ENCODE measurements at regions not wholly inside any gene's neighbourhood (a gene's known extent, or its start where the extent isn't known, plus 50 kb on each side); places are given as distances from the start of the nearest gene placed in this dataset.
A peak's percentile ranks its signal among the peaks of the same experiment; 100 is the strongest.

DNA sequence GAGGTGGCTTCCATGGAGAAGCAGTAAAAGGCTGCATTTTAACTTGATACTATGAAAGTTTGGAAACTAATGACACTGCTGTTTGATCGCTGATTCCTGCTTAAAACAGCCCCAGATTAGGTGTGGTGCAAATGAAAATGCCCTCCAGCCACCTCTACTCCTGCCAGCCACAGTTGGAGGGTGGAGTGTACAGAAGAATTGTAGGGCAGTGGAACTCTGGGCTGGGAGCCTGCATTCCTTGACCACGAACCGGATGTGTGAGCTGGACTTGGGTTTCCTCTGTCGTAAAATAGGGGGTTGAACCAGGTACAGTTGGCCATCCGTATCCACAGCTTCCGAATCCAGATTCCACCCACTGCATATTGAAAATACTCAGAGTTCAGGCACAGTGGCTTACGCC, 84.6 kb upstream of the RFX8 start:
- Histone ChIP-seq H3K4me1 (ENCODE audit: control insufficient read depth in 3 of 3, insufficient read depth in 3 of 3, low read length in 3 of 3) (peaks cover 10 to 23% (median 19%) of the 10 kb centered on the region in 3 donors), H3K27ac (ENCODE audit: low read depth, low read length) (peak overlapping the region; percentile 85), H3K4me3 (ENCODE audit: low read length in 3 of 3) (peak overlapping the region; percentile 6 to 46 (median 33)), H3K27me3 (ENCODE audit: control insufficient read depth in 3 of 3, insufficient read depth in 3 of 3, low read length in 3 of 3) (no peaks in the 10 kb centered on the region), H3K9me3 (ENCODE audit: control insufficient read depth in 3 of 3, low read length in 3 of 3) (no peaks in the 10 kb centered on the region), H3K36me3 (ENCODE audit: control insufficient read depth in 3 of 3, insufficient read depth in 3 of 3, low read length in 3 of 3) (no peaks in the 10 kb centered on the region), H3K9ac (ENCODE audit: low read depth in 1 of 3, low read length in 3 of 3) (peak overlapping the region; percentile 5 to 68 (median 9))

DNA sequence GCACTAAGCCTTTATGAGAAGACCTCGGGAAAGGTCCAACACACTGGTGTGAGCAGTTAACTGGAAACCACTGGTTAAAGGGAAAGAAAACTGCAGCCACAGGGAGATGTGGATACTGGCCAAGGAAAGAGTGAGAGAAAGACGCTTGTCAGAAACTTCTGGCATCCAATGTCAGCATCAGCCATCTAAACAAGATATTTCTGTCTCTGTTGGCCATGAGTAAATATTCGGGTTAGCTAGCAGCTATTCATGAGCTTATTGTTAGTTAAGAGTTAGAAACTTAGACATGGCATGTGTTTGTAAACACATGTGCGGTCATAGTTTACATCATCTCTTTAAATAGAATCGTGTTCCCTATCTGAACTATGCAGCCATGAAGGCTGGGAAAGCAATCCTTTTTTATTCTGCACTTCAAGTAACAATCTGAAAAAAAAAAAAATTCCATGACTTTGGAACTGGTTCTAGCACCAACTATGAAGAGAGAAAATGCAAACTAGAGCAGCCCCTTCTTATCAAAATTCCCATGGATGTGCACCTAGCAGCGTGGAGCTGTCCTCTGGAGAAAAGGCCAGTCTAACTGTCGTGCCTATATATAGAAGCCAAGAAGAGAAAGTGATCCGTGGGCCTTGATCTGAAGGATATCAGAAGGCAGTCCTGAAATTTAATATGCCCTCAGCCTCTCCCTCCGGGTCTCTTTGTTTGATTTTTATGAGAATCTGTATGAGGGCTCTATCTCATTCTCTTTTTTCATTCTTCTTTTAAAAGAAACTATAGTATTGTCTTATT, 84.0 kb upstream of the RFX8 start:
- Histone ChIP-seq H3K4me1 (ENCODE audit: control insufficient read depth in 3 of 3, insufficient read depth in 3 of 3, low read length in 3 of 3) (peaks cover 10 to 23% (median 19%) of the 10 kb centered on the region in 3 donors), H3K4me3 (ENCODE audit: low read length in 3 of 3) (peak overlapping the region; percentile 6 to 55 (median 33)), H3K27ac (ENCODE audit: low read depth, low read length) (peak overlapping the region; percentile 85), H3K36me3 (ENCODE audit: control insufficient read depth in 3 of 3, insufficient read depth in 3 of 3, low read length in 3 of 3) (no peaks in the 10 kb centered on the region), H3K27me3 (ENCODE audit: control insufficient read depth in 3 of 3, insufficient read depth in 3 of 3, low read length in 3 of 3) (no peaks in the 10 kb centered on the region), H3K9me3 (ENCODE audit: control insufficient read depth in 3 of 3, low read length in 3 of 3) (no peaks in the 10 kb centered on the region), H3K9ac (ENCODE audit: low read depth in 1 of 3, low read length in 3 of 3) (peak overlapping the region; percentile 63 to 73 (median 68))

DNA sequence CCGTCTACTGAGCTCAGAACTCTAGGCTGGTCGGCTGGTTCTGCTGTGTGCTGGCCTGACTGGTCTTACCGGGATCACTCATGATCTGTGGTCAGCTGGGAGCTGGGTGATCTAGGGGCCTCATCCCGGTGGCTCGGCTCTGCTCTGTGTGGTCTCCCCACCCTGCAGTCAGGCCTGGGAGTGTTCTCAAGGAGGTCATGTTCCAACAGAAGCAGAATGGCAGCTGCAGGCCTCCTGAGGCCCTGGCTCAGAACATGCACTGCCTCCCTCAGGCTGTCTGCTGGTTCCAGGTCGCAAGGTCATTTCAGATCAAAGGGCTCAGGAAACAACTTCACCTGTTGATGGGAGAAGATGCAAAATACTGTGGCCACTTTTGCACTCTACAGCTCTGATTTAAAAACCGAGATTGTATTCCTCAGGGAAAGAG, 81.1 kb upstream of the RFX8 start:
- Histone ChIP-seq H3K27ac (ENCODE audit: low read depth, low read length) (no peak overlapping the region), H3K36me3 (ENCODE audit: control insufficient read depth in 3 of 3, insufficient read depth in 3 of 3, low read length in 3 of 3) (no peaks in the 10 kb centered on the region), H3K9ac (ENCODE audit: low read depth in 1 of 3, low read length in 3 of 3) (no peak overlapping the region), H3K27me3 (ENCODE audit: control insufficient read depth in 3 of 3, insufficient read depth in 3 of 3, low read length in 3 of 3) (no peaks in the 10 kb centered on the region), H3K4me3 (ENCODE audit: low read length in 3 of 3) (no peak overlapping the region), H3K9me3 (ENCODE audit: control insufficient read depth in 3 of 3, low read length in 3 of 3) (no peaks in the 10 kb centered on the region), H3K4me1 (ENCODE audit: control insufficient read depth in 3 of 3, insufficient read depth in 3 of 3, low read length in 3 of 3) (peaks cover 10 to 23% (median 19%) of the 10 kb centered on the region in 3 donors)

- Histone ChIP-seq H3K4me3 (ENCODE audit: low read length in 3 of 3) (no peak overlapping the region), H3K9me3 (ENCODE audit: control insufficient read depth in 3 of 3, low read length in 3 of 3) (no peaks in the 10 kb centered on the region), H3K27ac (ENCODE audit: low read depth, low read length) (no peak overlapping the region), H3K27me3 (ENCODE audit: control insufficient read depth in 3 of 3, insufficient read depth in 3 of 3, low read length in 3 of 3) (no peaks in the 10 kb centered on the region), H3K9ac (ENCODE audit: low read depth in 1 of 3, low read length in 3 of 3) (no peak overlapping the region), H3K4me1 (ENCODE audit: control insufficient read depth in 3 of 3, insufficient read depth in 3 of 3, low read length in 3 of 3) (no peaks in the 10 kb centered on the region), H3K36me3 (ENCODE audit: control insufficient read depth in 3 of 3, insufficient read depth in 3 of 3, low read length in 3 of 3) (no peaks in the 10 kb centered on the region)
Observed at GRCh38 chr2:101551336-101551888, 76.5 kb upstream of the RFX8 start.

GRCh38 chr2:101550555-101550954, 75.6 kb upstream of the RFX8 start:
- Histone ChIP-seq H3K9ac (ENCODE audit: low read depth in 1 of 3, low read length in 3 of 3) (no peak overlapping the region), H3K36me3 (ENCODE audit: control insufficient read depth in 3 of 3, insufficient read depth in 3 of 3, low read length in 3 of 3) (no peaks in the 10 kb centered on the region), H3K27me3 (ENCODE audit: control insufficient read depth in 3 of 3, insufficient read depth in 3 of 3, low read length in 3 of 3) (no peaks in the 10 kb centered on the region), H3K27ac (ENCODE audit: low read depth, low read length) (no peak overlapping the region), H3K9me3 (ENCODE audit: control insufficient read depth in 3 of 3, low read length in 3 of 3) (no peaks in the 10 kb centered on the region), H3K4me3 (ENCODE audit: low read length in 3 of 3) (no peak overlapping the region), H3K4me1 (ENCODE audit: control insufficient read depth in 3 of 3, insufficient read depth in 3 of 3, low read length in 3 of 3) (no peaks in the 10 kb centered on the region)

GRCh38 chr2:101549371-101549770, 74.5 kb upstream of the RFX8 start:
- H3K27ac ChIP-seq (ENCODE audit: low read depth, low read length), result no peak overlapping the region
- no peaks in the 10 kb centered on the region for H3K9me3 ChIP-seq (ENCODE audit: control insufficient read depth in 3 of 3, low read length in 3 of 3)
- no peaks in the 10 kb centered on the region for H3K4me1 ChIP-seq (ENCODE audit: control insufficient read depth in 3 of 3, insufficient read depth in 3 of 3, low read length in 3 of 3)
- H3K27me3 ChIP-seq (ENCODE audit: control insufficient read depth in 3 of 3, insufficient read depth in 3 of 3, low read length in 3 of 3), result no peaks in the 10 kb centered on the region
- H3K9ac ChIP-seq (ENCODE audit: low read depth in 1 of 3, low read length in 3 of 3), result no peak overlapping the region
- no peak overlapping the region for H3K4me3 ChIP-seq (ENCODE audit: low read length in 3 of 3)
- H3K36me3 ChIP-seq (ENCODE audit: control insufficient read depth in 3 of 3, insufficient read depth in 3 of 3, low read length in 3 of 3), result no peaks in the 10 kb centered on the region

- Histone ChIP-seq H3K27ac (ENCODE audit: low read depth, low read length) (no peak overlapping the region), H3K27me3 (ENCODE audit: control insufficient read depth in 3 of 3, insufficient read depth in 3 of 3, low read length in 3 of 3) (no peaks in the 10 kb centered on the region), H3K4me1 (ENCODE audit: control insufficient read depth in 3 of 3, insufficient read depth in 3 of 3, low read length in 3 of 3) (no peaks in the 10 kb centered on the region), H3K9ac (ENCODE audit: low read depth in 1 of 3, low read length in 3 of 3) (no peak overlapping the region), H3K4me3 (ENCODE audit: low read length in 3 of 3) (no peak overlapping the region), H3K9me3 (ENCODE audit: control insufficient read depth in 3 of 3, low read length in 3 of 3) (no peaks in the 10 kb centered on the region), H3K36me3 (ENCODE audit: control insufficient read depth in 3 of 3, insufficient read depth in 3 of 3, low read length in 3 of 3) (no peaks in the 10 kb centered on the region)
Observed at GRCh38 chr2:101546376-101547058, 71.6 kb upstream of the RFX8 start.

- no peaks in the 10 kb centered on the region for H3K27me3 ChIP-seq (ENCODE audit: control insufficient read depth in 3 of 3, insufficient read depth in 3 of 3, low read length in 3 of 3)
- no peaks in the 10 kb centered on the region for H3K4me1 ChIP-seq (ENCODE audit: control insufficient read depth in 3 of 3, insufficient read depth in 3 of 3, low read length in 3 of 3)
- no peaks in the 10 kb centered on the region for H3K36me3 ChIP-seq (ENCODE audit: control insufficient read depth in 3 of 3, insufficient read depth in 3 of 3, low read length in 3 of 3)
- H3K4me3 ChIP-seq (ENCODE audit: low read length in 3 of 3), result no peak overlapping the region
- H3K27ac ChIP-seq (ENCODE audit: low read depth, low read length), result no peak overlapping the region
- H3K9ac ChIP-seq (ENCODE audit: low read depth in 1 of 3, low read length in 3 of 3), result no peak overlapping the region
- no peaks in the 10 kb centered on the region for H3K9me3 ChIP-seq (ENCODE audit: control insufficient read depth in 3 of 3, low read length in 3 of 3)
Observed at GRCh38 chr2:101545950-101546349, 71.0 kb upstream of the RFX8 start.

GRCh38 chr2:101540518-101540917, 65.6 kb upstream of the RFX8 start:
- Histone ChIP-seq H3K9ac (ENCODE audit: low read depth in 1 of 3, low read length in 3 of 3) (no peak overlapping the region), H3K27ac (ENCODE audit: low read depth, low read length) (no peak overlapping the region), H3K4me1 (ENCODE audit: control insufficient read depth in 3 of 3, insufficient read depth in 3 of 3, low read length in 3 of 3) (no peaks in the 10 kb centered on the region), H3K9me3 (ENCODE audit: control insufficient read depth in 3 of 3, low read length in 3 of 3) (no peaks in the 10 kb centered on the region), H3K4me3 (ENCODE audit: low read length in 3 of 3) (no peak overlapping the region), H3K36me3 (ENCODE audit: control insufficient read depth in 3 of 3, insufficient read depth in 3 of 3, low read length in 3 of 3) (no peaks in the 10 kb centered on the region), H3K27me3 (ENCODE audit: control insufficient read depth in 3 of 3, insufficient read depth in 3 of 3, low read length in 3 of 3) (no peaks in the 10 kb centered on the region)

DNA sequence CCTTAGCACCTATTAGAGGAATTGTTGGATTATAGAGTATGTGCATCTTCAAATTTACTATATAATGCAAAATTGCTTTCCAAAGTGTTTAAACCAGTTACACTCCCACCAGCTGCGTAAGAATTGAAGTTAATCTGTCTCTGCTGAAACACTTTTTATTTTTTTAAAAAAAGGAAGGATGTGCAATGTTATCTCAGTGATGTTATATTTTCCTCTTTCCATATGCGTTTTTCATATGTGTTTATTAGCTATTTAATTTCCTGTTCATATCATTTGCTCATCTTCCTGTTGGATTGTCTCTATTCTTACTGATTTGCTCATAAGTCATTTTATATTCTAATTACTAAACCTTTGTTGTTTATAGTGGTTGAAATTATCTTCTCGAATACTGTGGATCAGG, 63.2 kb upstream of the RFX8 start:
- Histone ChIP-seq H3K4me1 (ENCODE audit: control insufficient read depth in 3 of 3, insufficient read depth in 3 of 3, low read length in 3 of 3) (peaks cover 4 to 11% (median 10%) of the 10 kb centered on the region in 3 donors), H3K9ac (ENCODE audit: low read depth in 1 of 3, low read length in 3 of 3) (no peak overlapping the region)

More for the DNA sequence above, 63.2 kb upstream of the RFX8 start:
- Histone ChIP-seq H3K27me3 (ENCODE audit: control insufficient read depth in 3 of 3, insufficient read depth in 3 of 3, low read length in 3 of 3) (no peaks in the 10 kb centered on the region), H3K4me3 (ENCODE audit: low read length in 3 of 3) (no peak overlapping the region), H3K27ac (ENCODE audit: low read depth, low read length) (no peak overlapping the region), H3K9me3 (ENCODE audit: control insufficient read depth in 3 of 3, low read length in 3 of 3) (no peaks in the 10 kb centered on the region), H3K36me3 (ENCODE audit: control insufficient read depth in 3 of 3, insufficient read depth in 3 of 3, low read length in 3 of 3) (no peaks in the 10 kb centered on the region)
